Heart right ventricle (tissue), 16 donors: ENCODE measurements at regions not wholly inside any gene's neighbourhood (a gene's known extent, or its start where the extent isn't known, plus 50 kb on each side); places are given as distances from the start of the nearest gene placed in this dataset.

Source experiments
- ATAC-seq, 8 donors: fragments of 200-7000 bp; cut with Tn5 transposase; one replicate each; pipeline ENCODE4 v1.9.1; 2020; ENCODE audit warnings: mild to moderate bottlenecking in 8 of 8, moderate library complexity in 8 of 8, moderate number of reproducible peaks in 1 of 8
- DNase-seq, 2 donors: peaks; one replicate each; pipeline ENCODE4 v3.0.0-alpha.2; 2020
- H3K27ac ChIP-seq, 10 donors: fragments of 200-600 bp; sonication (generic) in 2 of 10; one replicate each; pipeline versions ENCODE4 v1.5.0 to v1.8.0; 2020 to 2022; ENCODE audit warnings: mild to moderate bottlenecking in 3 of 10
- H3K27me3 ChIP-seq, 7 donors: fragments of 200-600 bp; one replicate each; pipeline ENCODE4 v1.8.0; 2021 to 2022; ENCODE audit warnings: mild to moderate bottlenecking in 2 of 7
- H3K36me3 ChIP-seq, 9 donors: fragments of 200-600 bp; sonication (generic) in 1 of 9; one replicate each; pipeline versions ENCODE4 v1.5.0 to v1.8.0; 2020 to 2022; ENCODE audit warnings: mild to moderate bottlenecking in 2 of 9
- H3K4me1 ChIP-seq, 9 donors: fragments of 200-600 bp; sonication (generic) in 1 of 9; one replicate each; pipeline versions ENCODE4 v1.5.0 to v1.8.0; 2020 to 2022; ENCODE audit warnings: mild to moderate bottlenecking in 4 of 9
- H3K4me3 ChIP-seq, 10 donors: fragments of 200-600 bp; sonication (generic) in 2 of 10; one replicate each; pipeline versions ENCODE4 v1.5.0 to v1.8.0; 2020 to 2022; ENCODE audit warnings: mild to moderate bottlenecking in 7 of 10, moderate library complexity in 2 of 10
- H3K9me3 ChIP-seq, 11 donors: fragments of 200-600 bp in 10 of 11; sonication (generic) in 2 of 11; one replicate each; pipeline versions ENCODE4 v1.5.0 to v1.8.0; 2013 to 2022; ENCODE audit warnings: mild to moderate bottlenecking in 2 of 11, control low read depth in 1 of 11, moderate library complexity in 1 of 11
- CTCF ChIP-seq, 9 donors: fragments of 200-600 bp; sonication (generic) in 2 of 9; IDR thresholded peaks; one replicate each; pipeline versions ENCODE4 v1.5.0 to v1.8.0; 2021 to 2022; ENCODE audit warnings: antibody characterized with exemption in 9 of 9, mild to moderate bottlenecking in 5 of 9, moderate library complexity in 1 of 9
- WGBS, 2 donors: extraction: QIAGEN DNeasy Blood & Tissue Kit; methylation state at CpG; one replicate each; pipeline ENCODE4 v1.1.7; 2013; ENCODE audit warnings: inconsistent platforms in 1 of 2; 5-methylcytosine and 5-hydroxymethylcytosine counted together
- intact Hi-C, 10 donors: fragments of 100-400 bp; cut with DNase I; formaldehyde crosslinking; loops; one replicate each; pipeline versions ENCODE4 v1.11.1 to v1.14.2; 2022
- donor health status: Arrhythmogenic right ventricular cardiomyopathy.
- donor health status: ischemic (EF 13 %, LVEDD 7.1; RV severe dilation, severe dysfunction).
- donor health status: healthy with polysubstance abuse.
- donor health status: DM: no; HTN: yes; CAD: no.
- donor health status: DM: no; HTN: no; CAD: no.
- donor health status: ischemic (EF 25% LVEDD 6.9; RV normal size, moderate dysfunction).
- donor health status: ischemic (EF 25% LVEDD 5.7; RV mildly dilated, moderate dysfunction).
- donor health status: healthy.
- donor health status: DM: yes; HTN: yes; CAD: no.
- donor health status: Ischemic cardiomyopathy.
- donor health status: ischemic (EF 35%, LVEDD 5.7; RV mildly dilated, moderate dysfunction).
- donor health status: nonischemic (EF 11% LVEDD 7.7; RV severe dilation, severe dysfunction).
- donor health status: DM: yes; HTN: yes; CAD: no.
- donor health status: PGD.
- donor health status: ischemic (EF 29% LVEDD 5.4; RV normal size, mild dysfunction).
- donor health status: nonischemic (EF 23%, LVEDD 6.1; RV moderate dilation, normal function).

- Histone ChIP-seq H3K4me3 (no peak overlapping the region), H3K36me3 (no peaks in the 10 kb centered on the region), H3K27ac (no peak overlapping the region), H3K9me3 (peaks cover 0 to 15% (median 0%) of the 10 kb centered on the region in 11 donors), H3K4me1 (no peaks in the 10 kb centered on the region), H3K27me3 (no peaks in the 10 kb centered on the region)
- no peak for TF ChIP-seq CTCF (IDR thresholded peaks at IDR 0.05)
- DNase-seq (no peak), ATAC-seq (no peak)
- WGBS, 2 donors = 89 to 91% methylated on average over 7 of the region's 7 CpGs
- intact Hi-C loops = no loop called here
Measured at GRCh38 chr11:81892770-81893635, 840.7 kb downstream of the FAM181B start.

GRCh38 chr11:81888391-81888790 is 845.3 kb downstream of the FAM181B start:
- intact Hi-C loops = no loop called here
- ATAC-seq = no peak

GRCh38 chr11:81887671-81888070 is 846.0 kb downstream of the FAM181B start:
- Histone ChIP-seq H3K27ac (no peak overlapping the region), H3K9me3 (peaks cover 0 to 15% (median 0%) of the 10 kb centered on the region in 11 donors), H3K4me1 (no peaks in the 10 kb centered on the region), H3K36me3 (no peaks in the 10 kb centered on the region), H3K27me3 (no peaks in the 10 kb centered on the region), H3K4me3 (no peak overlapping the region)
- ATAC-seq (no peak), DNase-seq (no peak)
- intact Hi-C loops = no loop called here
- WGBS, 2 donors = 98 to 100% methylated on average over 1 of the region's 1 CpG
- no peak for TF ChIP-seq CTCF (IDR thresholded peaks at IDR 0.05)

More at GRCh38 chr11:81888391-81888790, 845.3 kb downstream of the FAM181B start:
- Histone ChIP-seq H3K4me1 (no peaks in the 10 kb centered on the region), H3K9me3 (peaks cover 0 to 15% (median 0%) of the 10 kb centered on the region in 11 donors), H3K27ac (no peak overlapping the region), H3K36me3 (no peaks in the 10 kb centered on the region), H3K4me3 (no peak overlapping the region), H3K27me3 (no peaks in the 10 kb centered on the region)
- no peak for TF ChIP-seq CTCF (IDR thresholded peaks at IDR 0.05)
- 62 to 64% methylated on average over 1 of the region's 1 CpG for WGBS, 2 donors
- no peak for DNase-seq

- 82 to 83% methylated on average over 2 of the region's 2 CpGs for WGBS, 2 donors
- ATAC-seq (no peak), DNase-seq (no peak)
- Histone ChIP-seq H3K9me3 (peaks cover 0 to 13% (median 0%) of the 10 kb centered on the region in 11 donors), H3K27ac (no peak overlapping the region), H3K27me3 (no peaks in the 10 kb centered on the region), H3K36me3 (no peaks in the 10 kb centered on the region), H3K4me1 (no peaks in the 10 kb centered on the region), H3K4me3 (no peak overlapping the region)
- intact Hi-C loops = no loop called here
- TF ChIP-seq CTCF (IDR thresholded peaks at IDR 0.05) = no peak
Measured at GRCh38 chr11:81886406-81887075, 847.1 kb downstream of the FAM181B start.
